ENCODE measurements at regions not wholly inside any gene's neighbourhood (a gene's known extent, or its start where the extent isn't known, plus 50 kb on each side); places are given as distances from the start of the nearest gene placed in this dataset.

GRCh38 chr5:102603670-102604069, 104.9 kb upstream of the SLCO6A1 start:
- DNase-seq (ENCODE audit: insufficient read length, low spot score) (no peak), FAIRE-seq (no peak)
- TF ChIP-seq POLR2AphosphoS5 (IDR thresholded peaks at IDR 0.05; ENCODE audit: low read depth, low read length), result no peak
- no peak for TF ChIP-seq TAF1 (IDR thresholded peaks at IDR 0.05; ENCODE audit: low read depth, low read length)
- no peak for TF ChIP-seq POLR2A (IDR thresholded peaks at IDR 0.05; ENCODE audit: low read depth, low read length)
- TF ChIP-seq PAX5 (IDR thresholded peaks at IDR 0.05; ENCODE audit: insufficient read depth, low read length, severe bottlenecking), result no peak
- no peak for TF ChIP-seq POU2F2 (IDR thresholded peaks at IDR 0.05; ENCODE audit: low read depth, low read length)
- TF ChIP-seq SPI1 (IDR thresholded peaks at IDR 0.05; ENCODE audit: low read depth, low read length), result no peak

DNA sequence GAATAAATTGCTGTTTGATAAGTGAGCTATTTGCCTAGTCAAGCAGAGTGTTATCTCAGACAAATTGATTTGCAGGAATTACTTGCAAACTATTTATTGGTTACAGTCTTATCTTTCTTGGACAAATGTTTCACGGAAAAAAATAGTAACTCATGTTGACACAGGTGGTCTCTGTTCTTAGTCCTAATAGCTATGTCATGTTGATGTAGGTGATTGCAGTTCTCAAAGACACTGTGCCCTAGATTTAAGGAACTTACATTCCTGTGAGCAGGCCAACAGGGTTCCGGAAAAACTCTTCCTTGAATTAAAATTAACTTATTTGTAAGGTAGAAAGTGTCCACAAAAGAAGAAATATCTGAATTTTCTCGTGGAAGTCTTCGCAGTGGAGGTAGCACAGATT, 109.6 kb upstream of the SLCO6A1 start:
- DNase-seq (ENCODE audit: insufficient read length, low spot score), result no peak
- FAIRE-seq, result no peak

DNA sequence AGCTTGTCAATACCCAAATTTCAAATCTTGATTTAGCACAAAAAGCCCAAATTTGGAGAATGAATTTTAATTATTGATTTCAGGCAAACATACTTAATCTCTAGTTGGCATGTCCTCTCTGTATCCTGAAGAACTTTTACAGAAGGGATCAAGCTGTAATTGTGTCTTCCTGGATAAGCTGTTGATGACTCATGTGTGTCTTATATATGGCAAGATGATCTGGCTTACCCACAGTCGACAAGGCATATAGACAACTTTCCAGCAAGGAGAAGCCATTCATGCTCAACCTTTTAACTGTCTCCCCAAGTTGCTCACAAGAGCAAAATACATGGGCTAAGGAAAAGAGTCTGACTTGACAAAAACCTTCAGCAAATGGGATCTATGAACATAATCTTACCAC, 112.5 kb upstream of the SLCO6A1 start:
- DNase-seq (ENCODE audit: insufficient read length, low spot score), result no peak
- TF ChIP-seq POLR2A (IDR thresholded peaks at IDR 0.05; ENCODE audit: low read depth, low read length) (no peak), POLR2AphosphoS5 (IDR thresholded peaks at IDR 0.05; ENCODE audit: low read depth, low read length) (no peak), TAF1 (IDR thresholded peaks at IDR 0.05; ENCODE audit: low read depth, low read length) (no peak), PAX5 (IDR thresholded peaks at IDR 0.05; ENCODE audit: insufficient read depth, low read length, severe bottlenecking) (no peak), SPI1 (IDR thresholded peaks at IDR 0.05; ENCODE audit: low read depth, low read length) (no peak), POU2F2 (IDR thresholded peaks at IDR 0.05; ENCODE audit: low read depth, low read length) (no peak)
- FAIRE-seq, result no peak

More for the DNA sequence above, 109.6 kb upstream of the SLCO6A1 start:
- TF ChIP-seq TAF1 (IDR thresholded peaks at IDR 0.05; ENCODE audit: low read depth, low read length) (no peak), PAX5 (IDR thresholded peaks at IDR 0.05; ENCODE audit: insufficient read depth, low read length, severe bottlenecking) (no peak), POLR2A (IDR thresholded peaks at IDR 0.05; ENCODE audit: low read depth, low read length) (no peak), POLR2AphosphoS5 (IDR thresholded peaks at IDR 0.05; ENCODE audit: low read depth, low read length) (no peak), POU2F2 (IDR thresholded peaks at IDR 0.05; ENCODE audit: low read depth, low read length) (no peak), SPI1 (IDR thresholded peaks at IDR 0.05; ENCODE audit: low read depth, low read length) (no peak)

- no peak for FAIRE-seq
- no peak for TF ChIP-seq PAX5 (IDR thresholded peaks at IDR 0.05; ENCODE audit: insufficient read depth, low read length, severe bottlenecking)
These were observed 114.9 kb upstream of the SLCO6A1 start for GRCh38 chr5:102613661-102614060.

GRCh38 chr5:102617191-102618187, 118.7 kb upstream of the SLCO6A1 start:
- FAIRE-seq, result no peak
- DNase-seq (ENCODE audit: insufficient read length, low spot score), result no peak
- no peak for TF ChIP-seq PAX5 (IDR thresholded peaks at IDR 0.05; ENCODE audit: insufficient read depth, low read length, severe bottlenecking)
- no peak for TF ChIP-seq POLR2A (IDR thresholded peaks at IDR 0.05; ENCODE audit: low read depth, low read length)
- no peak for TF ChIP-seq POU2F2 (IDR thresholded peaks at IDR 0.05; ENCODE audit: low read depth, low read length)
- TF ChIP-seq TAF1 (IDR thresholded peaks at IDR 0.05; ENCODE audit: low read depth, low read length), result no peak
- TF ChIP-seq POLR2AphosphoS5 (IDR thresholded peaks at IDR 0.05; ENCODE audit: low read depth, low read length), result no peak
- TF ChIP-seq SPI1 (IDR thresholded peaks at IDR 0.05; ENCODE audit: low read depth, low read length), result no peak

More at GRCh38 chr5:102613661-102614060, 114.9 kb upstream of the SLCO6A1 start:
- DNase-seq (ENCODE audit: insufficient read length, low spot score), result no peak

- FAIRE-seq (no peak), DNase-seq (ENCODE audit: insufficient read length, low spot score) (no peak)
- TF ChIP-seq TAF1 (IDR thresholded peaks at IDR 0.05; ENCODE audit: low read depth, low read length), result no peak
- no peak for TF ChIP-seq SPI1 (IDR thresholded peaks at IDR 0.05; ENCODE audit: low read depth, low read length)
- TF ChIP-seq PAX5 (IDR thresholded peaks at IDR 0.05; ENCODE audit: insufficient read depth, low read length, severe bottlenecking), result no peak
- TF ChIP-seq POLR2AphosphoS5 (IDR thresholded peaks at IDR 0.05; ENCODE audit: low read depth, low read length), result no peak
- TF ChIP-seq POU2F2 (IDR thresholded peaks at IDR 0.05; ENCODE audit: low read depth, low read length), result no peak
- TF ChIP-seq POLR2A (IDR thresholded peaks at IDR 0.05; ENCODE audit: low read depth, low read length), result no peak
These were observed 123.5 kb upstream of the SLCO6A1 start for GRCh38 chr5:102622262-102622661.

DNA sequence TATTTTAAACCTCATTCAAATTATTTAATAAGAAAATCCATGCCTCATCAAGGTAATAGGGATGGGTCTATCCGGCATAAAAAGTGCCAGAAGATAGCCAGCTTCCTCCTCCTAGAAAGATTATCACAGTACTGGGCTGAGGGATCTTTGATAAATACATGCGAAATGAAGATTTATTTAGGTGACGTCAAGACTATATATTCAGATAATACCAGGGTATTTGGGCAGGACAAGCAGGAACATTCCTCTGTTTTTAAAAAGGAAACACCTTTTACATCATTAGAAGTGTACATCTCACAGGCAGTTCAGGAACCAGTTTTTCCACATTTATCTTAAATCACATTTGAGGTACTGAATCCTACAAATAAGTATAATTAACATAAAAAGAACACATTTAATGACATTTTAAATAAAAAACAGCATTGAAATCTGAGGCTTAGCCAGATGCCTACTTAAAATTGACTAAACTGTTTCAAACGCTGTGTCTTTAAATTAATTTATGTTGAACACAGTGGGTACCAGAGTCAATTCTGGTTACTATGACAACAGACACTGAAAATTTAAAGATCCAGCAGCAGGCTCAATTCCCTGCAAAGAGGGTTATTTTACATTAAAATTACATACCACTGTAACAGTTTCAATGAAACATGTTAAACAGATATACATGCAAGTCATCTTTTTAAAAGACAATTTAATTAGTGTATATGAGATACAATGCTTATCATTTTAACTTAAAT, 124.7 kb upstream of the SLCO6A1 start:
- TF ChIP-seq SPI1 (IDR thresholded peaks at IDR 0.05; ENCODE audit: low read depth, low read length) (no peak), PAX5 (IDR thresholded peaks at IDR 0.05; ENCODE audit: insufficient read depth, low read length, severe bottlenecking) (no peak), POU2F2 (IDR thresholded peaks at IDR 0.05; ENCODE audit: low read depth, low read length) (no peak), POLR2A (IDR thresholded peaks at IDR 0.05; ENCODE audit: low read depth, low read length) (no peak), POLR2AphosphoS5 (IDR thresholded peaks at IDR 0.05; ENCODE audit: low read depth, low read length) (no peak), TAF1 (IDR thresholded peaks at IDR 0.05; ENCODE audit: low read depth, low read length) (no peak)
- FAIRE-seq (no peak), DNase-seq (ENCODE audit: insufficient read length, low spot score) (no peak)

- TF ChIP-seq SPI1 (IDR thresholded peaks at IDR 0.05; ENCODE audit: low read depth, low read length), result no peak
- no peak for TF ChIP-seq POLR2A (IDR thresholded peaks at IDR 0.05; ENCODE audit: low read depth, low read length)
- TF ChIP-seq POU2F2 (IDR thresholded peaks at IDR 0.05; ENCODE audit: low read depth, low read length), result no peak
- no peak for TF ChIP-seq PAX5 (IDR thresholded peaks at IDR 0.05; ENCODE audit: insufficient read depth, low read length, severe bottlenecking)
- TF ChIP-seq POLR2AphosphoS5 (IDR thresholded peaks at IDR 0.05; ENCODE audit: low read depth, low read length), result no peak
- TF ChIP-seq TAF1 (IDR thresholded peaks at IDR 0.05; ENCODE audit: low read depth, low read length), result no peak
- no peak for DNase-seq (ENCODE audit: insufficient read length, low spot score)
- FAIRE-seq, result peak; percentile 31
These were observed 125.6 kb upstream of the SLCO6A1 start for GRCh38 chr5:102624405-102624804.

DNA sequence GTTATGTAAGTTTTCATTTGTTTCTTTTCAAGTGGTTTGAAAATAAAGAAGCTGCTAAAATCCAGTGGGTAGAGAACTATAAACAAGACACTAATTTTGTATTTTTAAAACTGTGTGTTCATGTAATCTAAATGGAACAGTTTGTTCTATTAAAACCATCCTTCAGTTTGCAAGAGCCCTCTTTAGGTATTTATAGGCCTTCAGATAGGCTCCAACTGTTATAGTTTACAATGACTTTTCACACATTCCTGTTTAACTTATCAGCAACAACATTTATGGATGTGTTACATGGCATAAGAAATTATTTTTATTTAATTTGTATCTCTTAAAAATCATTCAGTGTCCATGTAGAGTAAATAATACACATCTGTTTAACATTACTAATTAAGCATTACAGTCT, 126.7 kb upstream of the SLCO6A1 start:
- no peak for TF ChIP-seq POU2F2 (IDR thresholded peaks at IDR 0.05; ENCODE audit: low read depth, low read length)
- TF ChIP-seq PAX5 (IDR thresholded peaks at IDR 0.05; ENCODE audit: insufficient read depth, low read length, severe bottlenecking), result no peak
- no peak for TF ChIP-seq POLR2AphosphoS5 (IDR thresholded peaks at IDR 0.05; ENCODE audit: low read depth, low read length)
- DNase-seq (ENCODE audit: insufficient read length, low spot score) (no peak), FAIRE-seq (no peak)
